OCI-LY7 (cell line): ENCODE measurements at regions not wholly inside any gene's neighbourhood (a gene's known extent, or its start where the extent isn't known, plus 50 kb on each side); places are given as distances from the start of the nearest gene placed in this dataset.

ENCODE experiments used
- BruUV-seq: library from RNA; stranded (reverse); fragments of 400-500 nt; replicated peaks from 2 replicates; lab custom pipeline; 2021; lab: Mats Ljungman, UMichigan
- CTCF ChIA-PET: fragments of 300-600 bp; sonication (Branson Sonifier 250); formaldehyde crosslinking; loops from one replicate; lab custom pipeline; 2022; ENCODE audit warnings: antibody characterized with exemption; ENCODE audit not compliant: unreplicated experiment; lab: Charles Lee
- POLR2A ChIA-PET: fragments of 300-600 bp; sonication (Branson Sonifier 250); formaldehyde crosslinking; loops from one replicate; lab custom pipeline; 2022; ENCODE audit warnings: antibody characterized with exemption; lab: Charles Lee
- DNase-seq: peaks from one replicate; pipeline ENCODE4 v3.0.0-alpha.2; 2015; ENCODE audit warnings: low spot score
- H2AFZ ChIP-seq: fragments of 200-600 bp; sonication (generic), shearing (Covaris generic); 2 replicates; pipeline ENCODE4 v1.6.1; 2014; ENCODE audit warnings: mild to moderate bottlenecking, antibody characterized with exemption, low read length, moderate library complexity
- H3K27ac ChIP-seq: fragments of 200-600 bp; sonication (generic); 2 replicates; pipeline ENCODE4 v1.5.1; 2014; ENCODE audit warnings: mixed run types, low read depth, mild to moderate bottlenecking, moderate library complexity, low read length, inconsistent platforms; ENCODE audit not compliant: poor library complexity, severe bottlenecking
- H3K36me3 ChIP-seq: fragments of 200-600 bp; sonication (generic); 2 replicates; pipeline ENCODE4 v1.6.1; 2014; ENCODE audit warnings: mild to moderate bottlenecking, antibody characterized with exemption, low read length, moderate library complexity, mixed read lengths; ENCODE audit not compliant: insufficient read depth
- H3K4me1 ChIP-seq: fragments of 200-600 bp; sonication (generic); 2 replicates; pipeline ENCODE4 v1.5.1; 2014; ENCODE audit warnings: mild to moderate bottlenecking, low read length; ENCODE audit not compliant: insufficient read depth, poor library complexity, severe bottlenecking
- H3K4me2 ChIP-seq: fragments of 200-600 bp; sonication (generic); 2 replicates; pipeline ENCODE4 v1.6.1; 2014; ENCODE audit warnings: mild to moderate bottlenecking, low read length
- H3K4me3 ChIP-seq: fragments of 200-600 bp; sonication (generic); 2 replicates; pipeline ENCODE4 v1.5.1; 2014; ENCODE audit warnings: mild to moderate bottlenecking, low read depth, low read length; ENCODE audit not compliant: poor library complexity, severe bottlenecking
- H3K79me2 ChIP-seq: fragments of 200-600 bp; sonication (generic); 2 replicates; pipeline ENCODE4 v1.6.1; 2016; ENCODE audit warnings: low read depth, mild to moderate bottlenecking, low read length, moderate library complexity, mixed read lengths; ENCODE audit not compliant: insufficient read depth
- H3K9me2 ChIP-seq: fragments of 200-600 bp; sonication (generic); 2 replicates; pipeline ENCODE4 v1.6.1; 2016; ENCODE audit warnings: mild to moderate bottlenecking, low read length, mixed read lengths; ENCODE audit not compliant: insufficient read depth
- H3K9me3 ChIP-seq: fragments of 200-600 bp; sonication (generic); 2 replicates; pipeline ENCODE4 v1.6.1; 2014; ENCODE audit warnings: mild to moderate bottlenecking, mixed run types, low read length, mixed read lengths
- H4K20me1 ChIP-seq: fragments of 200-600 bp; sonication (generic); 2 replicates; pipeline ENCODE4 v1.6.1; 2014; ENCODE audit warnings: mild to moderate bottlenecking, antibody characterized with exemption, low read length, moderate library complexity, mixed read lengths; ENCODE audit not compliant: insufficient read depth
- EZH2phosphoT487 ChIP-seq: fragments of 200-600 bp; sonication (generic); IDR thresholded peaks from 2 replicates; pipeline ENCODE4 v1.6.1; 2018; ENCODE audit warnings: low read depth, borderline replicate concordance, mild to moderate bottlenecking, mixed run types, antibody characterized with exemption, low read length, moderate library complexity, mixed read lengths
- intact Hi-C: fragments of 100-400 bp; cut with micrococcal nuclease; formaldehyde crosslinking; loops from one replicate; pipeline ENCODE4 v1.10.0; 2022; ENCODE audit not compliant: unreplicated experiment
- TF ChIP-seq, protein P1 (sequence below): fragments of 200-600 bp; sonication (generic); conservative IDR thresholded peaks from 2 replicates; pipeline ENCODE4 v1.5.1; 2014; ENCODE audit warnings: mild to moderate bottlenecking, antibody characterized with exemption, low read length, moderate library complexity, mixed read lengths

DNA sequence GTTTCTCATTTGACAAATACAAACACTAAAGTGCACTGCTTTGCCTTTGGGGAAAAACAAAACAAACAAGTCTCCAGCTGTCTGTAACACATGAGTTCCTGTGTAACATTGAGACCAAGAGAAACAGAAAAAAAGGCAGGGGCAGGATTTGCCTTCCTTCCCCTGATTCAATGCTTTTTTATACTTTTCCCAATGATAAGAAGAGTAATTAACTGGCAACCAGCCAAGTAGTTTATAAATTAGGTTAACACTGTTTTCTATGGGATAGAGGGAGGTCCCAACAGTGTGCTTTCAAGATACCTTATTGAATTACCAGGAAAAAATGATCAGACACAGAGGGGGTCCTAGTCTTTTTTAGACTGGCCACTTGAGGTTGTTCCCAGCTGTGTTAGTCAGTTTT, 346.8 kb downstream of the TRIM36 start:
- TF ChIP-seq EZH2phosphoT487, result no peak
- TF ChIP-seq, protein P1, sequence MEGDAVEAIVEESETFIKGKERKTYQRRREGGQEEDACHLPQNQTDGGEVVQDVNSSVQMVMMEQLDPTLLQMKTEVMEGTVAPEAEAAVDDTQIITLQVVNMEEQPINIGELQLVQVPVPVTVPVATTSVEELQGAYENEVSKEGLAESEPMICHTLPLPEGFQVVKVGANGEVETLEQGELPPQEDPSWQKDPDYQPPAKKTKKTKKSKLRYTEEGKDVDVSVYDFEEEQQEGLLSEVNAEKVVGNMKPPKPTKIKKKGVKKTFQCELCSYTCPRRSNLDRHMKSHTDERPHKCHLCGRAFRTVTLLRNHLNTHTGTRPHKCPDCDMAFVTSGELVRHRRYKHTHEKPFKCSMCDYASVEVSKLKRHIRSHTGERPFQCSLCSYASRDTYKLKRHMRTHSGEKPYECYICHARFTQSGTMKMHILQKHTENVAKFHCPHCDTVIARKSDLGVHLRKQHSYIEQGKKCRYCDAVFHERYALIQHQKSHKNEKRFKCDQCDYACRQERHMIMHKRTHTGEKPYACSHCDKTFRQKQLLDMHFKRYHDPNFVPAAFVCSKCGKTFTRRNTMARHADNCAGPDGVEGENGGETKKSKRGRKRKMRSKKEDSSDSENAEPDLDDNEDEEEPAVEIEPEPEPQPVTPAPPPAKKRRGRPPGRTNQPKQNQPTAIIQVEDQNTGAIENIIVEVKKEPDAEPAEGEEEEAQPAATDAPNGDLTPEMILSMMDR, result no peak
- Histone ChIP-seq H3K79me2 (no peaks in the 10 kb centered on the region), H3K4me3 (no peak overlapping the region), H3K4me1 (no peaks in the 10 kb centered on the region), H3K4me2 (no peak overlapping the region), H4K20me1 (no peaks in the 10 kb centered on the region), H3K9me2 (no peaks in the 10 kb centered on the region), H3K27ac (no peak overlapping the region), H2AFZ (no peak overlapping the region), H3K36me3 (no peaks in the 10 kb centered on the region), H3K9me3 (no peaks in the 10 kb centered on the region)
- DNase-seq, result no peak
- ChIA-PET POLR2A (interaction anchor here (0.8 kb wide), 1 partner anchor 8 kb away, joined by 3 read pairs; no protein-coding TSS in a partner anchor), CTCF (no interaction called here)
- no TSS peak for BruUV-seq
- intact Hi-C loops, result no loop called here

DNA sequence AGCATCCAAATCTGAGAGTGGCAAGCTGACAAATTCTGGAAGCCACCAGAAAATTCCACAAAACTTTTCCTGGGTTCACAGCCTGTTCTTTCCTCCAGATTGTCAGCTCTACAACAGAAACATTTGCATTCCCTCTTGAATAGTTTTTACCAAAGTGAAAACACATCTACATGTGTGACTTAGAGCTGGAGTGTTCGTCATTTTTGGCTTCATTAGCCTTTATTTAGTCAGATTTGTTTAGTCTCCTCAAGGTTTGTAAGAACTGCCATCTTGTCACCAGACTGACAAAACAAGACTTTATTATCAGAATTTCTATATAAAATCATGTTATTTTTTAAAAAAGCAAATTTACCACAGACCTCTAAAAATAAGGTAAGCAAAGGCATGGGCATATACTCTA, 347.3 kb downstream of the TRIM36 start:
- Histone ChIP-seq H3K27ac (no peak overlapping the region), H3K36me3 (no peaks in the 10 kb centered on the region), H3K4me3 (no peak overlapping the region), H3K4me1 (no peaks in the 10 kb centered on the region), H3K9me3 (no peaks in the 10 kb centered on the region), H3K9me2 (no peaks in the 10 kb centered on the region), H2AFZ (no peak overlapping the region), H3K4me2 (no peak overlapping the region), H4K20me1 (no peaks in the 10 kb centered on the region), H3K79me2 (no peaks in the 10 kb centered on the region)
- no TSS peak for BruUV-seq
- CTCF ChIA-PET, result no interaction called here
- no peak for DNase-seq
- no peak for TF ChIP-seq EZH2phosphoT487
- TF ChIP-seq, protein P1, result no peak
- intact Hi-C loops, result no loop called here
- POLR2A ChIA-PET, result interaction anchor here (0.5 to 0.8 kb wide), 2 partner anchors 8 to 835 kb away, joined by 3 read pairs; no protein-coding TSS in a partner anchor

DNA sequence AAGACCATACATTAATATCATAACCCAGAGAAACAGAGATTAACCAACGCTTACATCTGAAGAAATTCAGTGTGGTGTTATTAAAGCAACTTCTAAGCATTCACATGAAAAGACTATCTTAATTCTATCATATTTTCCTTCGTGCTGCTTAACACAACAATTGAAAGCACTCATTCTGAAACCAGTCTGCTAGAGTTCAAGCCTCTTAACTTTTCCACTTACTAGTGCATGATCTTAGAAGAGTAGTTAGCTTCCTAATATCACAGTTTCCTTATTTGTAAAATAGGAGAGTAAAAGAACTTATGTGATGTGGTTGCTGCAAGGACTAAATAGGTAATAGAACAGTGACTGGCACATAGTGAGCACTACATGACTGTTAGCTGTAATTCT, 379.3 kb downstream of the TRIM36 start:
- Histone ChIP-seq H3K4me3 (no peak overlapping the region), H2AFZ (no peak overlapping the region), H3K36me3 (no peaks in the 10 kb centered on the region), H3K4me2 (no peak overlapping the region), H3K9me2 (no peaks in the 10 kb centered on the region), H3K4me1 (no peaks in the 10 kb centered on the region), H4K20me1 (no peaks in the 10 kb centered on the region), H3K27ac (no peak overlapping the region), H3K79me2 (no peaks in the 10 kb centered on the region), H3K9me3 (no peaks in the 10 kb centered on the region)
- intact Hi-C loops, result no loop called here
- ChIA-PET CTCF (no interaction called here), POLR2A (no interaction called here)
- DNase-seq, result no peak
- BruUV-seq, result no TSS peak
- no peak for TF ChIP-seq EZH2phosphoT487
- TF ChIP-seq, protein P1, result no peak
